Stomach (tissue), 4 donors: ENCODE measurements at regions not wholly inside any gene's neighbourhood (a gene's known extent, or its start where the extent isn't known, plus 50 kb on each side); places are given as distances from the start of the nearest gene placed in this dataset.

Experiments used
- CTCF ChIP-seq, 7 experiments: fragments of 450-650 bp in 4 of 7; fragments of 200-600 bp in 3 of 7; sonication (generic) in 3 of 7; IDR thresholded peaks; one replicate each; pipeline ENCODE4 v1.5.1; 2016 to 2019; ENCODE audit warnings: antibody characterized with exemption in 7 of 7, control low read depth in 2 of 7, mild to moderate bottlenecking in 1 of 7
- POLR2A ChIP-seq, 4 donors: fragments of 450-650 bp; IDR thresholded peaks; one replicate each; pipeline ENCODE4 v1.6.1; 2016; ENCODE audit warnings: antibody characterized with exemption in 4 of 4, control low read depth in 2 of 4, mild to moderate bottlenecking in 1 of 4, moderate library complexity in 1 of 4

- TF ChIP-seq POLR2A (IDR thresholded peaks at IDR 0.05): no peak
- TF ChIP-seq CTCF (IDR thresholded peaks at IDR 0.05): no peak
Observed at GRCh38 chr2:164112105-164112504, 376.3 kb upstream of the FIGN start.
